T-helper 1 cell treated with Interleukin-12 subunit alpha and Interleukin-12 subunit beta and Interleukin-4 antibody, amounts not matched to agents 30 μg/mL and 1 μg/mL, for 36 hours (primary cell): ENCODE measurements at regions not wholly inside any gene's neighbourhood (a gene's known extent, or its start where the extent isn't known, plus 50 kb on each side); places are given as distances from the start of the nearest gene placed in this dataset.
"Not testable (repeated sequence)": the region's sequence is repeated elsewhere in the genome, so short reads cannot be mapped to it uniquely, and the experiment has no call there.

ENCODE experiments used
- H3K27ac Mint-ChIP-seq: one replicate; pipeline ENCODE4 v1.8.0; 2021; ENCODE audit warnings: mild to moderate bottlenecking, mixed read lengths
- H3K27me3 Mint-ChIP-seq: one replicate; pipeline ENCODE4 v1.8.0; 2021; ENCODE audit warnings: low read depth, mixed read lengths
- H3K36me3 Mint-ChIP-seq: one replicate; pipeline ENCODE4 v1.8.0; 2021; ENCODE audit warnings: low read depth, mixed read lengths
- H3K4me1 Mint-ChIP-seq: one replicate; pipeline ENCODE4 v1.8.0; 2021; ENCODE audit warnings: low read depth, mixed read lengths
- H3K4me3 Mint-ChIP-seq: one replicate; pipeline ENCODE4 v1.8.0; 2021; ENCODE audit warnings: mild to moderate bottlenecking, moderate library complexity, mixed read lengths
- H3K9me3 Mint-ChIP-seq: one replicate; pipeline ENCODE4 v1.8.0; 2021; ENCODE audit warnings: mixed read lengths

DNA sequence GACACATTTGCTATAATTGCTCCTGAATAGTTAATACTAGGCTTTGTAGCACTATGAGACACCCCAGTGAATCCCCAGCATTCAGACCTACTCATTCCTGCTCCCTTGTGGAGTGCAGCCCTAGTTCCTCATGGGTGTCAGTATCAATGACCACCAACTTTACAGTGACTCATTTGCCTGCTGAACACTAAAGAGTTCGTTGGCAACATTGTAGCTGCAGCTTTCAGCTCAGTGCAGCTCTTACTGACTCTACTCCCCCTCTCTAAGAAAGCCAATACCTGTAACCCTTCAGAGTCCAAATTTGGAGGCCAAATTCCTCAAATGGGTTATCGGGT is 127.1 kb upstream of the MTPN start:
- H3K4me3 Mint-ChIP-seq: no peak overlapping the region
- H3K27ac Mint-ChIP-seq: no peak overlapping the region
- no peaks in the 10 kb centered on the region for H3K27me3 Mint-ChIP-seq
- H3K9me3 Mint-ChIP-seq: peaks cover 9% of the 10 kb centered on the region
- no peaks in the 10 kb centered on the region for H3K4me1 Mint-ChIP-seq
- H3K36me3 Mint-ChIP-seq: no peaks in the 10 kb centered on the region

GRCh38 chr7:136103545-136104268 is 126.5 kb upstream of the MTPN start:
- H3K4me3 Mint-ChIP-seq: no peak overlapping the region
- no peak overlapping the region for H3K27ac Mint-ChIP-seq
- no peaks in the 10 kb centered on the region for H3K4me1 Mint-ChIP-seq
- H3K9me3 Mint-ChIP-seq: peaks cover 9% of the 10 kb centered on the region
- no peaks in the 10 kb centered on the region for H3K36me3 Mint-ChIP-seq
- no peaks in the 10 kb centered on the region for H3K27me3 Mint-ChIP-seq

- Mint-ChIP-seq H3K27ac (no peak overlapping the region), H3K4me3 (no peak overlapping the region), H3K4me1 (no peaks in the 10 kb centered on the region), H3K36me3 (no peaks in the 10 kb centered on the region), H3K9me3 (peaks cover 4% of the 10 kb centered on the region), H3K27me3 (no peaks in the 10 kb centered on the region)
These were observed 125.7 kb upstream of the MTPN start for GRCh38 chr7:136102881-136103280.

DNA sequence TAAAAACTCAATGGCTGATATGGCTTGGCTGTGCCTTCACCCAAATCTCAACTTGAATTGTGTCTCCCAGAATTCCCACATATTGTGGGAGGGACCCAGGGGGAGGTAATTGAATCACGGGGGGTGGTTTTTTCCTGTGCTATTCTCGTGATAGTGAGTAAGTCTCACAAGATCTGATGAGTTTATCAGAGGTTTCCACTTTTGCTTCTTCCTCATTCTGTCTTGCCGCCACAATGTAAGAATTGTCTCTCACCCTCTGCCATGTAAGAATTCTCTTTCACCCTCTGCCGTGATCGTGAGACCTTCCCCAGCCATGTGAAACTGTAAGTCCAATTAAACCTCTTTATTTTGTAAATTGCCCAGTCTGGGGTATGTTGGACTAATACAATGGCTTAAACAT is 115.6 kb upstream of the MTPN start:
- not testable (repeated sequence) for H3K27me3 Mint-ChIP-seq, H3K27ac Mint-ChIP-seq, H3K4me3 Mint-ChIP-seq, H3K4me1 Mint-ChIP-seq, H3K9me3 Mint-ChIP-seq, H3K36me3 Mint-ChIP-seq

DNA sequence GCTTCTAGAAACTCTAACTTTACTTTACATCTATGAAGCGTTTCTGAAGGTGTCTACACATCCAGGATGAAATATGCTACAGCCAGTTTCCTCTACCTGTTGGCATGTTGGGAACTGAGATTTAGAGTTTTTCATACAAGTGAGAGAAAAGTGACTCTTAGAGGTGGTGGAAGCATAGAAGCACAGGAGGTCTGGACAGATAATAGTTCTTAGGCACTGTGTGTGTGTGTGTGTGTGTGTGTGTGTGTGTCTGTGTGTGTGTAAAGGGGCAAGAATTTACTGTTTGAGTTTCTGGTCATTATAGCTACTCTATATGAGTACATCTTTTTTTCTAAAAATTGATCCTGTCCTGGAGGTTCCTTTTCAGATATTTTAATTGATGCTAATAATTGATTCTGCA is 110.7 kb upstream of the MTPN start:
- H3K27me3 Mint-ChIP-seq: no peaks in the 10 kb centered on the region

DNA sequence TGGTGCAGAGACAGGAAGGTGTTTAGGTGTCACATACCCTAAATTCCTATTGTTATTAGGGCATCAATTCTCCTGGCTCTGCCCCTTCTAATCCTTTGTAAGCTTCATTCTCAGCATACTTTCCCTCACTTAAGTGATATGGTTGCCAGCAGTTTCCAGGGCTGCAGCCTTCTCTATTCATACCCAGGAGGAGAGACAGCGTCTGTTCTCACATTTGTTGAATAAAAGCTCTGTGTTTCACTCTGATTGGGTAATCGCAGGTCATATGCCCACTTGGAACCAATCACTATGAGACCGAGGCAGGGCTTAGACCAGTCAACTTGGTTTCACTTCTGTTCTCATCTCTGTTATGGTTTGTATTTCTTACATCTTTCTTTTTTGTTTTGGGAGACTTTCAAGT is 109.6 kb upstream of the MTPN start:
- Mint-ChIP-seq H3K4me3 (no peak overlapping the region), H3K4me1 (no peaks in the 10 kb centered on the region), H3K27ac (no peak overlapping the region), H3K9me3 (no peaks in the 10 kb centered on the region), H3K36me3 (no peaks in the 10 kb centered on the region), H3K27me3 (no peaks in the 10 kb centered on the region)

More for the DNA sequence above, 110.7 kb upstream of the MTPN start:
- no peak overlapping the region for H3K4me3 Mint-ChIP-seq
- H3K27ac Mint-ChIP-seq: no peak overlapping the region
- H3K4me1 Mint-ChIP-seq: no peaks in the 10 kb centered on the region
- H3K9me3 Mint-ChIP-seq: peaks cover 5% of the 10 kb centered on the region
- no peaks in the 10 kb centered on the region for H3K36me3 Mint-ChIP-seq

GRCh38 chr7:136079934-136080333 is 102.8 kb upstream of the MTPN start:
- Mint-ChIP-seq H3K27me3 (no peaks in the 10 kb centered on the region), H3K4me3 (no peak overlapping the region), H3K9me3 (no peaks in the 10 kb centered on the region), H3K36me3 (no peaks in the 10 kb centered on the region), H3K27ac (no peak overlapping the region), H3K4me1 (no peaks in the 10 kb centered on the region)

DNA sequence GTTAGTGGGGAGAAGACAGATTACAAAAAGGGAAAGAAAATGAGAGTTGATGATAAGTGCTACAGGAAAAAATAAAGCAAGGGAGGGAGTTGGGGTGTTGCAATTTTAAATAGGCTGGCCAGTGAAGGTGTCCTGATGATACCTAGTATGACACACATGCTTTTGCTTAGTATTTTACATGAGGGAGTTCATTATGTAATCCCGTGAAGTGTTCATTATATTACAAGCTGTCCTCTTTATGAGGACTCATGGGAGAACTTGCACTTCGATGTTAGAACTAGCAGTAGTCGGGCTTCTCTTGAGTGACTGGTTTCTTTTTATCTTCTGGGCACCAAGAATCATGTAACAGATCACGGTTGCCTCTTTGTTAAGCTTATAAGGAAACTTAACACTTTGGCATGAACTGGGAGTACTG is 102.3 kb upstream of the MTPN start:
- H3K27me3 Mint-ChIP-seq: no peaks in the 10 kb centered on the region
- no peak overlapping the region for H3K27ac Mint-ChIP-seq
- no peaks in the 10 kb centered on the region for H3K4me1 Mint-ChIP-seq
- no peaks in the 10 kb centered on the region for H3K9me3 Mint-ChIP-seq
- H3K4me3 Mint-ChIP-seq: no peak overlapping the region
- no peaks in the 10 kb centered on the region for H3K36me3 Mint-ChIP-seq

DNA sequence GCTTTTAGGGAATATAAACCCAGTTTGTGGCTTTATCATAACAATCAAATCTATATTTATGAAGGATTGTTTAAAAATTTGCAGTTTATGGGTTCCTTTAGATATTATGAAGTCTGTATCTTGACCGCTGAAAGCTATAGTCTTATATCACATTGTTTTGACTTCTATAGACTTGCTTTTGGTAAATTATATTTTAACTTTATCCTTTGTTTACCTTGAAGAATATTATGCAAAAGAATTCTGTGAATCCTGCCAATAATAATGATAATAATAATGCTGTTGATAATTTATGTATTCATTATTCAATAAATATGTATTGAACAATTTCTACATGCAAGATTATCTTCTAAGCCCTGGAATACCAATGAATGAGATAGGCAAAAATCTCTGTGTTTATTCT is 101.9 kb upstream of the MTPN start:
- Mint-ChIP-seq H3K27me3 (no peaks in the 10 kb centered on the region), H3K4me3 (no peak overlapping the region), H3K36me3 (no peaks in the 10 kb centered on the region), H3K27ac (no peak overlapping the region), H3K9me3 (no peaks in the 10 kb centered on the region), H3K4me1 (no peaks in the 10 kb centered on the region)

- Mint-ChIP-seq H3K9me3 (no peaks in the 10 kb centered on the region), H3K4me3 (no peak overlapping the region), H3K27ac (no peak overlapping the region), H3K4me1 (no peaks in the 10 kb centered on the region), H3K36me3 (no peaks in the 10 kb centered on the region), H3K27me3 (no peaks in the 10 kb centered on the region)
These were observed 101.5 kb upstream of the MTPN start for GRCh38 chr7:136078630-136079029.

GRCh38 chr7:136076954-136077353 is 99.8 kb upstream of the MTPN start:
- Mint-ChIP-seq H3K36me3 (no peaks in the 10 kb centered on the region), H3K4me1 (no peaks in the 10 kb centered on the region), H3K27me3 (no peaks in the 10 kb centered on the region), H3K4me3 (no peak overlapping the region), H3K27ac (no peak overlapping the region), H3K9me3 (no peaks in the 10 kb centered on the region)

DNA sequence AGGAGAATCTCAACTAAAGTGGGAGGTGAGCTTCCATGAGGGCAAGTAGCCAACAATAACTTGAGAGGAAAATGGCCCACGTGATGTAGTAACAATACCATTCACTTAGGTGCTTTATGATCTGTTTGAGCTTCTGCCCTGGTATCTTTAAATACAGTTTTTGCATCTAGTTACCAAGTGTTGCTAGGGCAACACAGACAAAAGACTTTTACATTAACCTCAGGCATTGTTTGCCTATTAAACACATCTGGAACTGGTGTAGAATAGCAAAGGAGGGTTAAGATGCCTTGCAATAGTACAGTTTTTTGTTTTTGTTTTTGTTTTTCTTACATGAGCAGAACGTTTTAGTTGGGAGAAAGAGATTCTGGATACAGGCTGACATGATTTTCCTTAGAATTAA is 97.7 kb upstream of the MTPN start:
- no peak overlapping the region for H3K4me3 Mint-ChIP-seq
- H3K4me1 Mint-ChIP-seq: no peaks in the 10 kb centered on the region
- no peaks in the 10 kb centered on the region for H3K9me3 Mint-ChIP-seq
- H3K27me3 Mint-ChIP-seq: no peaks in the 10 kb centered on the region
- no peaks in the 10 kb centered on the region for H3K36me3 Mint-ChIP-seq
- no peak overlapping the region for H3K27ac Mint-ChIP-seq

- no peaks in the 10 kb centered on the region for H3K27me3 Mint-ChIP-seq
- no peak overlapping the region for H3K27ac Mint-ChIP-seq
- no peaks in the 10 kb centered on the region for H3K9me3 Mint-ChIP-seq
- H3K36me3 Mint-ChIP-seq: no peaks in the 10 kb centered on the region
- H3K4me3 Mint-ChIP-seq: no peak overlapping the region
- H3K4me1 Mint-ChIP-seq: no peaks in the 10 kb centered on the region
These were observed 95.3 kb upstream of the MTPN start for GRCh38 chr7:136072447-136072846.

- H3K4me1 Mint-ChIP-seq: no peaks in the 10 kb centered on the region
- H3K27me3 Mint-ChIP-seq: no peaks in the 10 kb centered on the region
- H3K36me3 Mint-ChIP-seq: no peaks in the 10 kb centered on the region
- no peaks in the 10 kb centered on the region for H3K9me3 Mint-ChIP-seq
- H3K4me3 Mint-ChIP-seq: no peak overlapping the region
- no peak overlapping the region for H3K27ac Mint-ChIP-seq
These were observed 93.8 kb upstream of the MTPN start for GRCh38 chr7:136070736-136071505.

DNA sequence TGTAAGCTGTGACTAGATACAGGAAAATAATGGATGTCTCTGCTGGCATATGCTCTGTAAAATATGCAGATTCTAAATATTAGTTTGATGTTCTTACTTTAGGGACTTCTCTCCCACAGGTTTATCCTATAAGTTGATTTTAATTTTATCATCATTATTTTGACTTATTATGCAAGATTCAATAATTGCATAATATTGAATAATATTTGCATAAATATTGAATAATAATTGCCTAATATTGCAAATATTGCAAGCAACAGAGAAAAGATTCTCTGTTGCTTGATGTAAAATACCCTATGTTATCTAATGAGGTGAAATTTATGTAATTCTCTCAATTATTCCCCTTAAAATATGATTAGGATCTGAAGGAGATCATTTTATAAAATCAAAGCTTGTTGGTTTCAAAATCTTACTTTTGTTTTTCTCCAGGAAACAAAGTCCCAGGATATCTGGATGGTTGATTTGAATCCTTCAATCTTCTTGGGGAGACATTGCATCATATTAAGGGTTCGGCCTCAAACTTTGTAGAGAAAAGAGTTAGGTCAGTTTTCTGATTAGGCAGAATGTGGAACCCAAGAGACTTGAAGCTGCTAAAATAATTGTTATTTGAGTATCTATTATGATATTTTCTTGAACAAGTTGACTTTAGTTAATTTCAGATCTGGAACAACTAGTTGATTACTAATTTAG is 92.8 kb upstream of the MTPN start:
- Mint-ChIP-seq H3K4me1 (no peaks in the 10 kb centered on the region), H3K9me3 (no peaks in the 10 kb centered on the region), H3K27ac (no peak overlapping the region), H3K36me3 (no peaks in the 10 kb centered on the region), H3K27me3 (no peaks in the 10 kb centered on the region), H3K4me3 (no peak overlapping the region)
